ENCODE measurements at regions not wholly inside any gene's neighbourhood (a gene's known extent, or its start where the extent isn't known, plus 50 kb on each side); places are given as distances from the start of the nearest gene placed in this dataset.

GRCh38 chr9:75376680-75377254 is 288.5 kb downstream of the OSTF1 start:
- intact Hi-C loops (cut with micrococcal nuclease) (no loop called here), dilution Hi-C loops (cut with MboI; ENCODE audit: extremely low pct_ligation_motif_present, low sequenced_read_pairs) (no loop called here)
- no peaks in the 10 kb centered on the region for H3K36me3 ChIP-seq (ENCODE audit: control insufficient read depth in 2 of 2, extremely low read depth in 1 of 2, insufficient read depth in 2 of 2, low read length in 2 of 2)
- no peaks in the 10 kb centered on the region for H3K27me3 ChIP-seq (ENCODE audit: control insufficient read depth in 2 of 2, insufficient read depth in 2 of 2, low read length in 2 of 2)
- CTCF ChIA-PET, result no interaction called here
- no peak for FAIRE-seq
- no peak overlapping the region for H3K9ac ChIP-seq (replicated peaks; ENCODE audit: extremely low read depth, insufficient read depth, low read length)
- no peak overlapping the region for H2AFZ ChIP-seq (ENCODE audit: low read depth, low read length)
- TF ChIP-seq POLR2AphosphoS5 (IDR thresholded peaks at IDR 0.05; ENCODE audit: insufficient read depth, low read depth, low read length) (no peak), POLR2A (IDR thresholded peaks at IDR 0.05; ENCODE audit: low read depth, low read length) (no peak), JUN (IDR thresholded peaks at IDR 0.05; ENCODE audit: borderline replicate concordance, insufficient read depth, insufficient read length, low read depth) (no peak)
- no peak overlapping the region for H3K27ac ChIP-seq (ENCODE audit: insufficient read depth, low read depth, low read length)
- H3K9me3 ChIP-seq (replicated peaks; ENCODE audit: control insufficient read depth, insufficient read depth, low read length), result no peaks in the 10 kb centered on the region
- no peak overlapping the region for H3K4me3 ChIP-seq (replicated peaks in 1 of 3; ENCODE audit: insufficient read depth in 1 of 3, low read depth in 1 of 3, low read length in 3 of 3)
- POLR2A ChIA-PET, result no interaction called here
- H3K9me1 ChIP-seq (replicated peaks; ENCODE audit: control insufficient read depth, extremely low read depth, insufficient read depth, low read length), result no peaks in the 10 kb centered on the region
- H3K4me2 ChIP-seq (ENCODE audit: insufficient read depth, low read length), result no peak overlapping the region
- no peaks in the 10 kb centered on the region for H3K79me2 ChIP-seq (ENCODE audit: control insufficient read depth, insufficient read depth, low read length)
- BruUV-seq (replicated peaks), result no TSS peak
- no peak for DNase-seq (ENCODE audit: low read depth, low spot score)
- H4K20me1 ChIP-seq (replicated peaks; ENCODE audit: control insufficient read depth, extremely low read depth, insufficient read depth, low read length), result no peaks in the 10 kb centered on the region
- H3K4me1 ChIP-seq (ENCODE audit: control insufficient read depth, extremely low read depth, insufficient read depth, low read length), result no peaks in the 10 kb centered on the region

GRCh38 chr9:75378036-75378435 is 289.7 kb downstream of the OSTF1 start:
- intact Hi-C loops (cut with micrococcal nuclease) (no loop called here), dilution Hi-C loops (cut with MboI; ENCODE audit: extremely low pct_ligation_motif_present, low sequenced_read_pairs) (no loop called here)
- Histone ChIP-seq H3K4me1 (ENCODE audit: control insufficient read depth, extremely low read depth, insufficient read depth, low read length) (no peaks in the 10 kb centered on the region), H3K27ac (ENCODE audit: insufficient read depth, low read depth, low read length) (no peak overlapping the region), H3K27me3 (ENCODE audit: control insufficient read depth in 2 of 2, insufficient read depth in 2 of 2, low read length in 2 of 2) (no peaks in the 10 kb centered on the region), H3K4me2 (ENCODE audit: insufficient read depth, low read length) (no peak overlapping the region), H3K4me3 (replicated peaks in 1 of 3; ENCODE audit: insufficient read depth in 1 of 3, low read depth in 1 of 3, low read length in 3 of 3) (no peak overlapping the region), H3K36me3 (ENCODE audit: control insufficient read depth in 2 of 2, extremely low read depth in 1 of 2, insufficient read depth in 2 of 2, low read length in 2 of 2) (no peaks in the 10 kb centered on the region), H3K9ac (replicated peaks; ENCODE audit: extremely low read depth, insufficient read depth, low read length) (no peak overlapping the region), H3K79me2 (ENCODE audit: control insufficient read depth, insufficient read depth, low read length) (no peaks in the 10 kb centered on the region), H3K9me1 (replicated peaks; ENCODE audit: control insufficient read depth, extremely low read depth, insufficient read depth, low read length) (no peaks in the 10 kb centered on the region), H4K20me1 (replicated peaks; ENCODE audit: control insufficient read depth, extremely low read depth, insufficient read depth, low read length) (no peaks in the 10 kb centered on the region), H3K9me3 (replicated peaks; ENCODE audit: control insufficient read depth, insufficient read depth, low read length) (no peaks in the 10 kb centered on the region), H2AFZ (ENCODE audit: low read depth, low read length) (no peak overlapping the region)
- ChIA-PET CTCF (no interaction called here), POLR2A (no interaction called here)
- TF ChIP-seq MAX (IDR thresholded peaks at IDR 0.05; ENCODE audit: insufficient read depth, insufficient read length) (no peak), JUN (IDR thresholded peaks at IDR 0.05; ENCODE audit: borderline replicate concordance, insufficient read depth, insufficient read length, low read depth) (no peak), EZH2 (IDR thresholded peaks at IDR 0.05; ENCODE audit: borderline replicate concordance, low read depth, low read length, severe bottlenecking) (no peak), POLR2AphosphoS5 (IDR thresholded peaks at IDR 0.05; ENCODE audit: insufficient read depth, low read depth, low read length) (no peak)
- no peak for DNase-seq (ENCODE audit: low read depth, low spot score)
- BruUV-seq (replicated peaks), result no TSS peak
- no peak for FAIRE-seq
